ENCODE measurements at regions not wholly inside any gene's neighbourhood (a gene's known extent, or its start where the extent isn't known, plus 50 kb on each side); places are given as distances from the start of the nearest gene placed in this dataset.

- H3K9me3 ChIP-seq, result no peaks in the 10 kb centered on the region
- H3K4me3 ChIP-seq, result no peak overlapping the region
- intact Hi-C loops (cut with DNase I; ENCODE audit: low total_unique reads), result no loop called here
- no peaks in the 10 kb centered on the region for H3K4me1 ChIP-seq
- WGBS, 2 donors, result 80% methylated on average over 1 of the region's 1 CpG
- H3K27ac ChIP-seq, result no peak overlapping the region
- H3K27me3 ChIP-seq, result no peaks in the 10 kb centered on the region
- no peaks in the 10 kb centered on the region for H3K36me3 ChIP-seq (ENCODE audit: low read depth, missing control alignments)
- DNase-seq, result no peak
- TF ChIP-seq, protein P1, sequence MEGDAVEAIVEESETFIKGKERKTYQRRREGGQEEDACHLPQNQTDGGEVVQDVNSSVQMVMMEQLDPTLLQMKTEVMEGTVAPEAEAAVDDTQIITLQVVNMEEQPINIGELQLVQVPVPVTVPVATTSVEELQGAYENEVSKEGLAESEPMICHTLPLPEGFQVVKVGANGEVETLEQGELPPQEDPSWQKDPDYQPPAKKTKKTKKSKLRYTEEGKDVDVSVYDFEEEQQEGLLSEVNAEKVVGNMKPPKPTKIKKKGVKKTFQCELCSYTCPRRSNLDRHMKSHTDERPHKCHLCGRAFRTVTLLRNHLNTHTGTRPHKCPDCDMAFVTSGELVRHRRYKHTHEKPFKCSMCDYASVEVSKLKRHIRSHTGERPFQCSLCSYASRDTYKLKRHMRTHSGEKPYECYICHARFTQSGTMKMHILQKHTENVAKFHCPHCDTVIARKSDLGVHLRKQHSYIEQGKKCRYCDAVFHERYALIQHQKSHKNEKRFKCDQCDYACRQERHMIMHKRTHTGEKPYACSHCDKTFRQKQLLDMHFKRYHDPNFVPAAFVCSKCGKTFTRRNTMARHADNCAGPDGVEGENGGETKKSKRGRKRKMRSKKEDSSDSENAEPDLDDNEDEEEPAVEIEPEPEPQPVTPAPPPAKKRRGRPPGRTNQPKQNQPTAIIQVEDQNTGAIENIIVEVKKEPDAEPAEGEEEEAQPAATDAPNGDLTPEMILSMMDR (IDR thresholded peaks at IDR 0.05), result no peak
- no peak for TF ChIP-seq POLR2A (IDR thresholded peaks at IDR 0.05)
Measured at GRCh38 chrX:26411045-26411444, 195.1 kb downstream of the MAGEB5 start.

GRCh38 chrX:26409636-26410035 lies 193.7 kb downstream of the MAGEB5 start:
- intact Hi-C loops (cut with DNase I; ENCODE audit: low total_unique reads), result no loop called here
- DNase-seq, result no peak
- Histone ChIP-seq H3K36me3 (ENCODE audit: low read depth, missing control alignments) (no peaks in the 10 kb centered on the region), H3K4me3 (no peak overlapping the region), H3K4me1 (no peaks in the 10 kb centered on the region), H3K27me3 (no peaks in the 10 kb centered on the region), H3K27ac (no peak overlapping the region), H3K9me3 (no peaks in the 10 kb centered on the region)
- TF ChIP-seq POLR2A (IDR thresholded peaks at IDR 0.05), result no peak
- TF ChIP-seq, protein P1 (IDR thresholded peaks at IDR 0.05), result no peak
- WGBS, 2 donors, result 31 to 41% methylated on average over 5 of the region's 5 CpGs

DNA sequence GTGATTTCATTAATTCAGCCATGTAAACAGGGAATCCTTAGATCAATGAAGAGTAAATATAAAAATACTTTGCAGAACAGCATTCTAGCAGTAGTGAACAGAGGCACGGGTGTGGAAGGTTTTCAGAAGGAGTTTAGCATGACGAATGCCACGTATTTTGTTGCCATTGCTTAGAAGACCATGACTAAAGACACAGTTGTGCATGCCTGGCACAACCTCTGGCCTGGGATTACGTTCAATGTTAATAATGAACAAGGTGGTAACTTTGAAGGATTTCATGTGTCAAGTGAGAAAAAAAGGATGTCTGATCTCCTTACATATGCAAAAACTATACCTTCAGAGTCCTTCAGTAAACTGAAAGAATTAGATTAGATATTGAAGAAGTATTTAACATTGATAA lies 171.9 kb downstream of the MAGEB5 start:
- no peak overlapping the region for H3K27ac ChIP-seq
- H3K4me1 ChIP-seq, result no peaks in the 10 kb centered on the region
- no peak for DNase-seq
- no peaks in the 10 kb centered on the region for H3K36me3 ChIP-seq (ENCODE audit: low read depth, missing control alignments)
- intact Hi-C loops (cut with DNase I; ENCODE audit: low total_unique reads), result no loop called here
- WGBS, 2 donors, result 89 to 98% methylated on average over 4 of the region's 4 CpGs
- H3K27me3 ChIP-seq, result no peaks in the 10 kb centered on the region
- no peak overlapping the region for H3K4me3 ChIP-seq
- H3K9me3 ChIP-seq, result no peaks in the 10 kb centered on the region
- TF ChIP-seq, protein P1 (IDR thresholded peaks at IDR 0.05), result no peak
- no peak for TF ChIP-seq POLR2A (IDR thresholded peaks at IDR 0.05)

GRCh38 chrX:26376037-26376708 lies 160.2 kb downstream of the MAGEB5 start:
- TF ChIP-seq, protein P1 (IDR thresholded peaks at IDR 0.05), result no peak
- no peak for TF ChIP-seq POLR2A (IDR thresholded peaks at IDR 0.05)
- no peaks in the 10 kb centered on the region for H3K27me3 ChIP-seq
- H3K27ac ChIP-seq, result no peak overlapping the region
- no peaks in the 10 kb centered on the region for H3K36me3 ChIP-seq (ENCODE audit: low read depth, missing control alignments)
- H3K9me3 ChIP-seq, result no peaks in the 10 kb centered on the region
- DNase-seq, result no peak
- no peaks in the 10 kb centered on the region for H3K4me1 ChIP-seq
- intact Hi-C loops (cut with DNase I; ENCODE audit: low total_unique reads), result no loop called here
- WGBS, 2 donors, result 71 to 74% methylated on average over 5 of the region's 5 CpGs
- H3K4me3 ChIP-seq, result no peak overlapping the region

DNA sequence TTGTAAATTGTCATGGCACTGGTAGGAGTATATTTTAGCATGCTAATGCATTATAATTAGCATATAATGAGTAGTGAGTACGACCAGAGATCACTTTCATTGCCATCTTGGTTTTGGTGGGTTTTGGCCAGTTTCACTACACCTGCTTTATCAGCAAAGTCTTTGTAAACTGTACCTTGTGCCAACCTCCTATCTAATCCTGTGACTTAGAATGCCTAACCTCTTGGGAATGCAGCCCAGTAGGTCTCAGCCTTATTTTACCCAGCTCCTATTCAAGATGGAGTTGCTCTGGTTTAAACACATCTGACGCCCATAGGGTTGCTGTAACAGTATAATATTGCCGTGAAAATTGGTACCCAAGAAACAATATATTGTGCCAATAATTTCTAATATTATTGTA lies 159.4 kb downstream of the MAGEB5 start:
- TF ChIP-seq, protein P1 (IDR thresholded peaks at IDR 0.05), result no peak
- TF ChIP-seq POLR2A (IDR thresholded peaks at IDR 0.05), result no peak
- intact Hi-C loops (cut with DNase I; ENCODE audit: low total_unique reads), result no loop called here
- no peaks in the 10 kb centered on the region for H3K4me1 ChIP-seq
- no peaks in the 10 kb centered on the region for H3K9me3 ChIP-seq
- no peak overlapping the region for H3K4me3 ChIP-seq
- 90 to 91% methylated on average over 2 to 3 of the region's 3 CpGs for WGBS, 2 donors
- H3K27ac ChIP-seq, result no peak overlapping the region
- no peaks in the 10 kb centered on the region for H3K36me3 ChIP-seq (ENCODE audit: low read depth, missing control alignments)
- no peak for DNase-seq
- no peaks in the 10 kb centered on the region for H3K27me3 ChIP-seq
